ENCODE measurements at regions not wholly inside any gene's neighbourhood (a gene's known extent, or its start where the extent isn't known, plus 50 kb on each side); places are given as distances from the start of the nearest gene placed in this dataset.

DNA sequence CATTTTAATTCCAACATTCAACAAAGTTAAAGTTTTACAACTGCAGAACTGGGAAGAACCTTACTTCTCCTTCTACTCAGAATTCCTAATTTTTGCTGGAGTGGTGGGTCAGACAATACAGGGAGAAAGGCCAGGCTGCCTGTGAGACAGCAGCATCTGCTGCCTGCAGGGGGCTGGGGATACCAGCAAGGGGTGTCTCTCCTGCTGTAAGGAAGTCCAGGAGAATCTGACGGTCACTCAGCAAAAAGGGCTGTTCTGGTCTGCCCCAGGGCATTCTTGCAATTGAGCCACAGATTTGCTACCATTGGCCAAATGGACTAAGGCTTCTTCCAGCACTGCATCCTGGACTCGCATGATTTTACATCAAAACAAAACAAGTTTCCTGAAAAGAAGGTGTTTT is 426.6 kb upstream of the CDH11 start:
- 46 to 86% methylated on average over 2 of the region's 2 CpGs for WGBS, 2 experiments (ENCODE audit: insufficient coverage in 1 of 2, insufficient read length in 1 of 2)
- H3K4me1 Mint-ChIP-seq = peaks cover 28% of the 10 kb centered on the region
- peaks cover 33% of the 10 kb centered on the region for H3K9me3 Mint-ChIP-seq
- peak overlapping the region; percentile 23 for H3K27ac Mint-ChIP-seq
- peaks cover 10% of the 10 kb centered on the region for H3K9me3 ChIP-seq (ENCODE audit: control insufficient read depth, low read length)
- H3K4me3 ChIP-seq (ENCODE audit: low read length) = no peak overlapping the region
- peak; percentile 74 for DNase-seq
- H3K9ac ChIP-seq (ENCODE audit: extremely low read depth, low read length, poor library complexity, severe bottlenecking) = no peak overlapping the region
- TF ChIP-seq, protein P1, sequence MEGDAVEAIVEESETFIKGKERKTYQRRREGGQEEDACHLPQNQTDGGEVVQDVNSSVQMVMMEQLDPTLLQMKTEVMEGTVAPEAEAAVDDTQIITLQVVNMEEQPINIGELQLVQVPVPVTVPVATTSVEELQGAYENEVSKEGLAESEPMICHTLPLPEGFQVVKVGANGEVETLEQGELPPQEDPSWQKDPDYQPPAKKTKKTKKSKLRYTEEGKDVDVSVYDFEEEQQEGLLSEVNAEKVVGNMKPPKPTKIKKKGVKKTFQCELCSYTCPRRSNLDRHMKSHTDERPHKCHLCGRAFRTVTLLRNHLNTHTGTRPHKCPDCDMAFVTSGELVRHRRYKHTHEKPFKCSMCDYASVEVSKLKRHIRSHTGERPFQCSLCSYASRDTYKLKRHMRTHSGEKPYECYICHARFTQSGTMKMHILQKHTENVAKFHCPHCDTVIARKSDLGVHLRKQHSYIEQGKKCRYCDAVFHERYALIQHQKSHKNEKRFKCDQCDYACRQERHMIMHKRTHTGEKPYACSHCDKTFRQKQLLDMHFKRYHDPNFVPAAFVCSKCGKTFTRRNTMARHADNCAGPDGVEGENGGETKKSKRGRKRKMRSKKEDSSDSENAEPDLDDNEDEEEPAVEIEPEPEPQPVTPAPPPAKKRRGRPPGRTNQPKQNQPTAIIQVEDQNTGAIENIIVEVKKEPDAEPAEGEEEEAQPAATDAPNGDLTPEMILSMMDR (conservative IDR thresholded peaks at IDR 0.05) = peak; percentile 70
- H3K27me3 Mint-ChIP-seq (ENCODE audit: insufficient read depth) = no peaks in the 10 kb centered on the region
- peak overlapping the region; percentile 59 for H3K27ac ChIP-seq (ENCODE audit: low read depth, low read length)
- no peaks in the 10 kb centered on the region for H3K27me3 ChIP-seq (ENCODE audit: control insufficient read depth, insufficient read depth, low read length, poor library complexity, severe bottlenecking)
- no peaks in the 10 kb centered on the region for H3K36me3 Mint-ChIP-seq (ENCODE audit: low read depth)
- peaks cover 4% of the 10 kb centered on the region for H3K4me1 ChIP-seq (ENCODE audit: control insufficient read depth, insufficient read depth, low read length)
- H3K4me3 Mint-ChIP-seq = no peak overlapping the region
- no peaks in the 10 kb centered on the region for H3K36me3 ChIP-seq (ENCODE audit: control insufficient read depth, insufficient read depth, low read length)

DNA sequence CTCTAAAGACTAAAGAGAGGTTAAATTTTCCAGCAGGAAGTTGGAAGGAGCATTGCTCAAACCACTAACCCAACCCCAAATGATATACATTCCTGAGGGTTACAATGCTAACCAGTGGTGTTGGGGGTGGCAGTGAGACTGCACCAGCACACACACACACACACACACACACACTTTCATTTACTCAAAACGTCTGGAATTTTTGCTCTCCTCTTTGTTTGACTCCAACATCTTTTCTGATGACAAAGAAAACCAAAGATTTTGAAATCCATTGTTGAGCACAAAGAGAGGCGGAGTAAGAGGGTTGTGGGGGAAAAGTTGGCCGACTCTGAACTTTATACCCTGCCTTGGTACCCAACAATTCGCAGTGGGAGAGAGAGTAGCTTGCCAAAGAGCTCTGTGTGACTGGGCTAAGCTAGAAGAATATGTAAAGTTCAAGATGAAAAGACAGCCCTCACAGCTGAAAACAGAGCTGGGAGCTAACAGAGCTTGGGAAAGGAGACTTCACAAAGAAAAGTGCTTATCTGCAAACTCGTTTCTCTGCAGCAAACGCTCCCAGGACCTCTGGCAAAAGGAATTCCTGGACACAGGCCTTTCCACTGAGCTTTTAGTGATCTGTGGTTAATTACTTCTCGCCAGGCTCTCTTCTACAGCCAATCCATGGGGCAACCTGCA is 426.0 kb upstream of the CDH11 start:
- DNase-seq = peak; percentile 69
- Histone ChIP-seq H3K9me3 (ENCODE audit: control insufficient read depth, low read length) (peaks cover 10% of the 10 kb centered on the region), H3K36me3 (ENCODE audit: control insufficient read depth, insufficient read depth, low read length) (no peaks in the 10 kb centered on the region), H3K27ac (ENCODE audit: low read depth, low read length) (peak overlapping the region; percentile 59), H3K4me1 (ENCODE audit: control insufficient read depth, insufficient read depth, low read length) (peaks cover 4% of the 10 kb centered on the region), H3K9ac (ENCODE audit: extremely low read depth, low read length, poor library complexity, severe bottlenecking) (no peak overlapping the region), H3K4me3 (ENCODE audit: low read length) (no peak overlapping the region), H3K27me3 (ENCODE audit: control insufficient read depth, insufficient read depth, low read length, poor library complexity, severe bottlenecking) (no peaks in the 10 kb centered on the region)
- H3K27ac Mint-ChIP-seq = peak overlapping the region; percentile 23
- peaks cover 28% of the 10 kb centered on the region for H3K4me1 Mint-ChIP-seq
- 35 to 55% methylated on average over 3 to 7 of the region's 7 CpGs for WGBS, 2 experiments (ENCODE audit: insufficient coverage in 1 of 2, insufficient read length in 1 of 2)
- H3K27me3 Mint-ChIP-seq (ENCODE audit: insufficient read depth) = no peaks in the 10 kb centered on the region
- no peak overlapping the region for H3K4me3 Mint-ChIP-seq
- TF ChIP-seq, protein P1 (conservative IDR thresholded peaks at IDR 0.05) = no peak
- H3K36me3 Mint-ChIP-seq (ENCODE audit: low read depth) = no peaks in the 10 kb centered on the region
- peaks cover 29% of the 10 kb centered on the region for H3K9me3 Mint-ChIP-seq

DNA sequence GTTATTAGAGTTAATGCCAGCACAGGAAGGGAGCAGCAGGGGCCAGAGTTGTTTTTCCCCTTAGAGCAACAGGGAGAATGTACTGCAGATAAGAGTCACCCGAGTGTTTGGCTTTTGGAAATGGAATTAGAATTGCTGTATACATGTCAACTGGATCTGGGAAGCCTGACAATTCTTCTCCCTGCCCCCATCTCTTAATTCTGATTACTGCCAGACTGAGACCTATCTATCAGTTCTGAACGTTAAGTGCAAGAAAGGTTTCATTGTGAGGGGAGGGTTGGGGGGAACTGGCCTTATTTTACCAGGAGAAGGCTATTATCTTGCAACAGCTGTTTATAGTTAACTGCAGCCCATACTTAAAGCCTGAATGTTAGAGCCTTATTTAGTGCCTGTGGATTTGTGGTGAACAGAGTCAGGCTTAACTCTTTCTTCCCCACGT is 424.5 kb upstream of the CDH11 start:
- no peak for DNase-seq
- peaks cover 4% of the 10 kb centered on the region for H3K4me1 ChIP-seq (ENCODE audit: control insufficient read depth, insufficient read depth, low read length)
- Mint-ChIP-seq H3K27ac (no peak overlapping the region), H3K4me3 (no peak overlapping the region), H3K4me1 (peaks cover 28% of the 10 kb centered on the region), H3K9me3 (peaks cover 18% of the 10 kb centered on the region), H3K27me3 (ENCODE audit: insufficient read depth) (no peaks in the 10 kb centered on the region), H3K36me3 (ENCODE audit: low read depth) (no peaks in the 10 kb centered on the region)
- no peak overlapping the region for H3K9ac ChIP-seq (ENCODE audit: extremely low read depth, low read length, poor library complexity, severe bottlenecking)
- H3K4me3 ChIP-seq (ENCODE audit: low read length) = no peak overlapping the region
- WGBS, 2 experiments (ENCODE audit: insufficient coverage in 1 of 2, insufficient read length in 1 of 2) = 57 to 80% methylated on average over 1 to 3 of the region's 3 CpGs
- TF ChIP-seq, protein P1 (conservative IDR thresholded peaks at IDR 0.05) = no peak
- H3K9me3 ChIP-seq (ENCODE audit: control insufficient read depth, low read length) = peaks cover 10% of the 10 kb centered on the region
- no peaks in the 10 kb centered on the region for H3K36me3 ChIP-seq (ENCODE audit: control insufficient read depth, insufficient read depth, low read length)
- H3K27ac ChIP-seq (ENCODE audit: low read depth, low read length) = no peak overlapping the region
- no peaks in the 10 kb centered on the region for H3K27me3 ChIP-seq (ENCODE audit: control insufficient read depth, insufficient read depth, low read length, poor library complexity, severe bottlenecking)

Data from endodermal cell (in vitro differentiated cells).